ENCODE measurements at regions not wholly inside any gene's neighbourhood (a gene's known extent, or its start where the extent isn't known, plus 50 kb on each side); places are given as distances from the start of the nearest gene placed in this dataset.

DNA sequence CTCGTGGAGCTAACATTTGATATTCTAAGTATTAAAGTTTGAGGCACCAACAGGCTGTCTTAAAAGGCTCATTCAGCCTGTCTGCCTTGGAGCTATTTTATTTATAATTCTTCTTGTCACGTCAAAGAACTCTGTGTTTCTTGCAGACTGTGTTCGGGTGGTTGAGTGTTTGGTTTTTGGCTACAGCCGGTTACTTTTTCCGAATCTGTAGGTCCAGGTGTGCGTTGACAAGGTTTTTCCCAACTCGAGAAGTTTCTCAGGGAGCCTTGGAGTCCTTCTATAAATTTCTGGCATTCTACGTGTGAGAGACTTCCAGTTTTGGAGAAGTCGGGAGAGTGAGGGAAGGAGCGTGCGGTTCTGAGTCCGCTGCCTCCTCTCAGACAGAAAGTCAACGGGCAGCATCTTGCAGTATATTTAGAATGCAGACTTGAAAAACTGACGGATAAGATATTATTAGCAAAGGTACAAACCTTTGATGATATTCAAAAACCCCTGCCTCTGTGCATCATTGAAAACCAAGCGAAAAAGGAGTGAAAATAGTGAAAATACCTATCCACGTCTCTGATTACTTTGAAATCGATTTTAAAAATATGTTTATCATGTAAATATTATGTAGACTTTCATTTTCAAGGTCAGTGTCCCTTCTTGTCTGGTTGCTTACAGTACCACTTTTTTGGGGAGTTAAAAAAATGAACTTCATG is 85.2 kb upstream of the PPARA start:
- Histone ChIP-seq H3K27me3 (ENCODE audit: control insufficient read depth, insufficient read depth, low read length) (no peaks in the 10 kb centered on the region), H3K4me3 (ENCODE audit: low read length) (peak overlapping the region; percentile 68), H3K4me1 (ENCODE audit: control insufficient read depth, insufficient read depth, low read length) (peaks cover 72% of the 10 kb centered on the region), H3K36me3 (ENCODE audit: insufficient read depth, low read length) (no peaks in the 10 kb centered on the region), H3K4me2 (ENCODE audit: low read length) (peak overlapping the region; percentile 86), H3K9me3 (replicated peaks; ENCODE audit: low read length) (no peaks in the 10 kb centered on the region), H3K9ac (ENCODE audit: low read depth, low read length) (peak overlapping the region; percentile 95)

DNA sequence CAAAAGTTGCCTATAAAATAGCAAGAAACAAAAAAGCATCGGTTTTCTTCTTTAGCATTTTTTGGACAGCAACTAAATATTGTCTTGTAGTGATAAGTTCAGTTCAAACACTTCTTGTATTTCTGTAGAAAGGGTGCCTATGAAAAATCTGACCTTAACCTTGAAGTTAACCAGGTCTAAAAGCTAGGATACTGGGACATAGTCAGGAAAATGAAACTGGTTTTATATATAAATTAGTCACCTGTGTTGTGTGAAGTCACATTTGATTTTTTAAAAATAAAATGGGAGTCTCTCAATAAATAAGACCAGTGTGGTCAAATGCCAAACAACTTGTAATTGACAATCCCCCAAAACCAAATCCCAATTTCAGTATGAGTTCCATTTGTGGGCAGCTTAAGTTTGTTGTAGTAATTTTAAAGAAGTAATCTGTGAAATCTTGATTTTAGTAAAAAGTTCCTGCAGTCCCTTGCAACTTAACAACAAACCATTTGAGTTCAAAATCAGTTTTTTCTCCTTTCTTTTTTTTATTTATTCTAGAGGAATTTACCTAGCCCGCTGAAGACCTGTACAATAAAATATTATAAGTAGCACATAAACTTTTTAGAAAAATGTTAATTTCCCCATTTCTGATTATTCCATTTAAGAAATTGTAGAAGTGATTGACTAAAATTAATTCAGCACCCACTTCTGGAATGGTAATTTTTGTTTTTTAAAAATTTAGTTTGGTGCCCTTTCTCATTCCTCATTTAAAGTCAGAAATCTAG is 84.5 kb upstream of the PPARA start:
- Histone ChIP-seq H3K4me3 (ENCODE audit: low read length) (peak overlapping the region; percentile 77), H3K4me1 (ENCODE audit: control insufficient read depth, insufficient read depth, low read length) (peaks cover 65% of the 10 kb centered on the region)

DNA sequence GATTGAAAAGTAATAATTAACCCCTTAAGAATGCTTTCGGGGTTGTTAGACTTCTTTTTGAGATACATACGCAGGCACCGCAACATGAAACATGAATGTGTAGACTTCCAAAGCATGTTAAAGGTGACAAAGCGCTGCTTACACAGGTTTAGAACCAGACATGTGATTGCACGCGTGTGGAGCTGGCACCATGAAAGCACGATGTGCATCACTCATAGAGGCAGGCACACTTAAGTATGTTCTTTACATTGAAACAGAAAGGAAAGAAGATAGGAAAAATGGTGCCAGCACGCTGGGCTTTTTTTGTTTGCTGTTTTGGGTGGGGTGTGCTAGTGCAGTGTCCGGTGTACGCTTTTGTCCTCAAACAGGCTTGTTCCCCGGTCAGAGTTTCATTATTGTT is 83.6 kb upstream of the PPARA start:
- Histone ChIP-seq H3K9ac (ENCODE audit: low read depth, low read length) (peak overlapping the region; percentile 95), H3K4me2 (ENCODE audit: low read length) (peak overlapping the region; percentile 86)

More for the DNA sequence above, 84.5 kb upstream of the PPARA start:
- Histone ChIP-seq H3K9me3 (replicated peaks; ENCODE audit: low read length) (no peaks in the 10 kb centered on the region), H3K36me3 (ENCODE audit: insufficient read depth, low read length) (no peaks in the 10 kb centered on the region), H3K27me3 (ENCODE audit: control insufficient read depth, insufficient read depth, low read length) (no peaks in the 10 kb centered on the region), H3K4me2 (ENCODE audit: low read length) (peak overlapping the region; percentile 86), H3K9ac (ENCODE audit: low read depth, low read length) (peak overlapping the region; percentile 95)

DNA sequence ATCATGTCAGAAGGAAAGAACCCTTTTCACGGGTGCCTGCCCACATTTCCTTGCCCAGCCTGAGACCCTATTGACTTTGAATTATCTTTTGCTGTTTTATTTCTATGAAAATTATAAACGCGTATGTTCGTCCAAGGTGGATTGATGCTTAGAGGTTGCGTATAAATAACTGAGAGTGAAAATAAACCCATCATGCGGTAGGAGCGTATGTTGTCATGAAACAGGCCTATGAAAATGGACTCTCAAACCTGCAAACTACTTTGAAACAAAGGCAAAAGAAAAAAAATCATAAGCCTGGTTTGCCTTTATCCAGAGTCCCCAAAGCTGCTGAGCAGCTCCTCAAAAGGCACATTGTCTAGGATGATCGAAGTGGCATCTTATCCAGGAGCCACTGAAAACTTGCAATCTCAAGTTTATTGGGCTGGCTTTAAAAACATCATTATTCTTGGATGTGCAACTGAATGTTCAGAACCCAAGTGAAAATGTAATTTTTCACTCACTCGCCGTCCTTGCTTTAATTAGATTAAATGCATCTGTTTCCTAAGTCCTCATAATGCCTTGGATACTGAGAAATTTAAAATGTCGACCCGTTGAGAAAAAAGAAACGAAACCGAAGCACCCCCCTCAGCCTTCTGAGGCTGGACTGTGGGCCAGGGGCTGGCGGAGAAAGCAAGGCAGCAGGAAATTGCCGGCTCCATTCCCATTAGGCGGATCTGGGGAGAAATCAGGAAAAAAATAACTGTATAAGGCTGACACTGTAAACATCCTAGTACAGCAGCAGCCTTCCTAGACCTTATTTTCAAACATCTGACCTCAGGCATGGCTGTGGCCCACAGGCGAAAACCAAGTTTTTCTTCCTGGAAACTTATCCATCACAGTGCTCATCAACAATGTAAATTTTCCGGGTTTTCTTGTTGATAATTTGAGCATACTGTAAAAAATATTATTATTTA is 82.9 kb upstream of the PPARA start:
- Histone ChIP-seq H3K4me2 (ENCODE audit: low read length) (peak overlapping the region; percentile 86), H3K9me3 (replicated peaks; ENCODE audit: low read length) (no peaks in the 10 kb centered on the region), H3K4me3 (ENCODE audit: low read length) (peak overlapping the region; percentile 77), H3K4me1 (ENCODE audit: control insufficient read depth, insufficient read depth, low read length) (peaks cover 55% of the 10 kb centered on the region), H3K9ac (ENCODE audit: low read depth, low read length) (peak overlapping the region; percentile 95), H3K27me3 (ENCODE audit: control insufficient read depth, insufficient read depth, low read length) (no peaks in the 10 kb centered on the region), H3K36me3 (ENCODE audit: insufficient read depth, low read length) (peaks cover 2% of the 10 kb centered on the region)

More for the DNA sequence above, 83.6 kb upstream of the PPARA start:
- Histone ChIP-seq H3K9me3 (replicated peaks; ENCODE audit: low read length) (no peaks in the 10 kb centered on the region), H3K27me3 (ENCODE audit: control insufficient read depth, insufficient read depth, low read length) (no peaks in the 10 kb centered on the region), H3K36me3 (ENCODE audit: insufficient read depth, low read length) (no peaks in the 10 kb centered on the region), H3K4me1 (ENCODE audit: control insufficient read depth, insufficient read depth, low read length) (peaks cover 61% of the 10 kb centered on the region), H3K4me3 (ENCODE audit: low read length) (peak overlapping the region; percentile 77)

DNA sequence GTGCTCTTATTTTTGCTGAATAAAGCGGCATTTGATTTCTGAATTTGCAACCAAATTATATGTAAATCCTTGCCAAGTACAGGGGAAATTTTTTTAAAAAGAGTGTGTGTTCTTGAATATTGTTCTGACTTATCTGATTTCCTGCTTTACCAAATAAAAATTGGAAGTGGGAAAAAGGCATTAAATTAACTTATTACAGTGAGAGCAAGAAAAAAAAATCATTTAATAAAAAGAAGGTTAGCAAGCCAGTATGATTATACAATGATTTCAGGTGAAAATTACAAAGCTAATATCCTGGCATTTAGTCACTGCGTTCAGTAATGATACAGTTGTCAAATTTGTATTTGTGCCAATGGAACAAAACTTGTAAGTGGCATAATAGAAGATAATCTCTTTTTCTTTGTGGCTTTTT is 82.1 kb upstream of the PPARA start:
- Histone ChIP-seq H3K27me3 (ENCODE audit: control insufficient read depth, insufficient read depth, low read length) (no peaks in the 10 kb centered on the region), H3K4me1 (ENCODE audit: control insufficient read depth, insufficient read depth, low read length) (peaks cover 47% of the 10 kb centered on the region), H3K9me3 (replicated peaks; ENCODE audit: low read length) (no peaks in the 10 kb centered on the region), H3K4me2 (ENCODE audit: low read length) (peak overlapping the region; percentile 86), H3K9ac (ENCODE audit: low read depth, low read length) (peak overlapping the region; percentile 95), H3K36me3 (ENCODE audit: insufficient read depth, low read length) (peaks cover 10% of the 10 kb centered on the region), H3K4me3 (ENCODE audit: low read length) (peak overlapping the region; percentile 77)

DNA sequence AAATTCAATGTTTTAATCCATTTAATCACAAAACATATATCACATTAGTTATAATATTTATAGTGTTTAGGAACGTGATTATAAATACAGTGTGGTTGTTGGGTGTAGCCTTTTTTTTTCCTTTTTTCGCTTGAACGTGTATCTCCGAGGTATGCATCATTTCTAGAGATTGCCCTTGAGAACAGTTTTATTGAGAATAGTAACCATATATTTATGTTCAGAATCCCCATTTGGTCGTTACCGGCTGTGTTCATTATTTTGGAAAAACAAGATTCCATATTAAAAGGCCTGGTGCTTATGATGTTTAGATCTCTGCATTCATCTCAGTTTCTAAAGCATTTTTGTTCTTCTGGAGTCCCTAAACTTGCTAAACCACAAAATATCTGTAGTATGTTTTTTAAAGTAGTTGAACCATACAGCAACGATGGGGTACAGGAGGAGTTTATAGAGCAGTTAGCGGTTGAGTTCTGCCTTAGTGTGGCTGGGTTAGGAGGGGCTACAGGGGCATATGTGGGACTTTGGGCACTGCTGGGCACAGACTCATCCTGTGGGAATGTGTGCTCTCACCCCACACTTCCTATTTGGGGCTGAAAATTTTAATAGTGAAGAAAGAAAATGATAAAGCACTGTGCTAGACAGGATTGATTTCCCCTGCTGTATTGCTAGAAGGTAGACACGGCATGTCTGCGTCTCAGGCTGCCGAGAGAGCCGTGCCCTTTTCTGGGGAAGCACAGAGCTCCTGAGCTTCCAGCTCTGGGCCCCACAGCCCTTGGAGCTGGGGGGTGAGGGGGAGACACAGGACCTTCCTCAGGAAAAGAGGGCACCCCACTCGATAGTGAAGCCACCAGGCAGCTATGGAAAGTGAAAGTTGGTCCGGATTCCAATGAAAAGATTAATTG is 81.5 kb upstream of the PPARA start:
- H3K4me3 ChIP-seq (ENCODE audit: low read length): peak overlapping the region; percentile 77
- H3K36me3 ChIP-seq (ENCODE audit: insufficient read depth, low read length): peaks cover 16% of the 10 kb centered on the region
- peak overlapping the region; percentile 86 for H3K4me2 ChIP-seq (ENCODE audit: low read length)
- H3K27me3 ChIP-seq (ENCODE audit: control insufficient read depth, insufficient read depth, low read length): no peaks in the 10 kb centered on the region
- H3K9me3 ChIP-seq (replicated peaks; ENCODE audit: low read length): no peaks in the 10 kb centered on the region
- H3K4me1 ChIP-seq (ENCODE audit: control insufficient read depth, insufficient read depth, low read length): peaks cover 41% of the 10 kb centered on the region
- peak overlapping the region; percentile 95 for H3K9ac ChIP-seq (ENCODE audit: low read depth, low read length)

DNA sequence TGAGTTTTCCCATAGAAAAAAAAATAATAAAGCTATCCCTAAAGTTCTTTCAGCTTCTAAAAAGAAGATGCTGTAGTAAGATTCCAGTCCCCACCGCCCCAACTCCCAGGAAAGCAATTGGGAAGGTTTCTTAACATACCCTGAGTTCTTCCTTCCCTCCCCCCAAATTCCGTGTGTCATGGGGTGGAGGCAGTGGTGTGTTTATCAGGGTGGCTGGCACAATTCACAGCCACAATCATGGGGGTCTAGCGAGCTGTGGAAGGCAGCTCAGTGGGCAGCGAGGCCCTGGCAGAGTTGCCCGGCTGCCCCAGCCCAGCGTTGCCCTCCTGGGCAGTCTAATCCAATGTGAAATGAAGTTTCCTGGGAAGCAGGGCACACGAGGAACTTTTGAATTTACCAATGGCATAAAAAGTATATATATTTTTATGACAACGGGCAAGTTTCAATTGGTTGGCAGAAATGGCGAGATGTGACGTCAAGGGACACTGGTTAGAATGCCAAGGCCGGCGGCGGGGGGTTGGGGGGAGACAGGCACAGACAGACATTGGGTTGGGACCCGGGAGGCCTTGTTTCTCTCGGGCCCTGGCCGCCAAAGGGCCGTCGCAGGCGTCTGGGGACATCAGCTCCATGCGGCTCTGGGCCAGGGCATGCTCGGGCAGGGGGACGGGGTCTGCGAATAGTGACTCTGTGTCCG is 80.7 kb upstream of the PPARA start:
- Histone ChIP-seq H3K4me3 (ENCODE audit: low read length) (peak overlapping the region; percentile 77), H3K4me1 (ENCODE audit: control insufficient read depth, insufficient read depth, low read length) (peaks cover 32% of the 10 kb centered on the region), H3K4me2 (ENCODE audit: low read length) (peak overlapping the region; percentile 86), H3K9ac (ENCODE audit: low read depth, low read length) (peak overlapping the region; percentile 95), H3K27me3 (ENCODE audit: control insufficient read depth, insufficient read depth, low read length) (no peaks in the 10 kb centered on the region), H3K9me3 (replicated peaks; ENCODE audit: low read length) (no peaks in the 10 kb centered on the region), H3K36me3 (ENCODE audit: insufficient read depth, low read length) (peaks cover 25% of the 10 kb centered on the region)

DNA sequence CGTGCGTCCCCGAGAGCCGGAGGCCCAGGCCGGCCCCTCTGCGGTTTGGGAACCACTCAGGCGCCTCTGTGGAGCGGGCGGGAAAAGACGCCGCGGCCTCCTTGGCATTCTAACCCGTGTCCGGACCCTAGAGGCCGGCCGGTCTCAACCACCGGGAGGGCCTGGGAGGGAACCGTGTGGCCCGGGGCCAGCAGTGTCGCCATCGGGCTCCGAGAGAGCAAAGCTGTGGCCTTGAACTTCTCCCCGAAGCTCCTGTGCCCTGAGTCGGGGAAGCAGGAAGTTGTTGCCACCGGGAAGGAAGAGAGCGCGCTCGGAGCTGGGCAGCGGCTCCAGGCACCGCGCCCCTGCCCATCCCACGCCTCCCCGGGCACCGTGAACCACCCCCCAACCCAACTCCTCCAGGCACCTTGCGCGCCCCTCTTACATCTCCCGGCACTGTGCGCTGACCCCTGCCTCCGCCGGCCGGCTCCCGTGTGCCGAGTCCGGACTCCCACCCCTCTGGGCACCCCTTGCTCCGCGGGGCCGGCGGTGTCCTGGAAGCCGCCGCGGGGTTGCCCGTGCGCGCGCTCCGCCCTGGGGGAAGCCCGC is 80.0 kb upstream of the PPARA start:
- Histone ChIP-seq H3K9ac (ENCODE audit: low read depth, low read length) (peak overlapping the region; percentile 95), H3K4me2 (ENCODE audit: low read length) (peak overlapping the region; percentile 86), H3K4me3 (ENCODE audit: low read length) (peak overlapping the region; percentile 77), H3K27me3 (ENCODE audit: control insufficient read depth, insufficient read depth, low read length) (no peaks in the 10 kb centered on the region), H3K4me1 (ENCODE audit: control insufficient read depth, insufficient read depth, low read length) (peaks cover 29% of the 10 kb centered on the region), H3K36me3 (ENCODE audit: insufficient read depth, low read length) (peaks cover 31% of the 10 kb centered on the region), H3K9me3 (replicated peaks; ENCODE audit: low read length) (no peaks in the 10 kb centered on the region)

DNA sequence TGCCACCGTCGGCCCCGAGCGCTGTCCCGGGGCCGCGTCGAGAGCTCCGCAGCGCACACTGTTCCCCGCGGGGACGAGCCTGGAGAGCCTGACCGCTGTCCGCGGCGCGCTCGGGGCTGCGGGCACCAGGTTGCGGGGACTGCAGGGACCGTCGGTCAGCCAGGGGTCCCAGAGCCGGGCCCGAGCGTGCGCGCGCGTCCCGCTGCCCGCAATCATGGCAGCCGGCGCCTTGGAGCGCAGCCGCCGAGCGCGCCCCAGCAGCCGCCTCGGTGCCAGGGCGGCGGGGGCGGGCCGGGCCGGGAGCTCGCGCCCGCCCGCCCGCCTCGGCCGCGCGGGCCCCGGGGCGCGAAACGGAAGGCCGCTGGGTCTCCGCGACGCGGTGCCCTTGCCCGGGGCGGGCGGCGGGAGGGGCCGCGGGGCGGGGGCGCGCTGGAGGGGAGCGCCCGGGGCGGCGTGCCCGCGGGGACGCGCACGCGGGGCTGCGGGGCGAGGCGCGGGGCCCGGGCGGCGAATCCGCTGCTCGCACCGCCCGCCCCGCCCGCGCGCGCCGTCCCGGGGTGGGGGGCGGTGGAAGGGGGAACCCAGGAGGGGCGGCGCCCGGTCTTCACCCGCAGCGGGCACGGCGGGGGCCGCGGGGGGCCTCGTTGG is 79.4 kb upstream of the PPARA start:
- peak overlapping the region; percentile 99 for H3K9ac ChIP-seq (ENCODE audit: low read depth, low read length)
- H3K9me3 ChIP-seq (replicated peaks; ENCODE audit: low read length): no peaks in the 10 kb centered on the region
- H3K4me2 ChIP-seq (ENCODE audit: low read length): peak overlapping the region; percentile 99
- H3K36me3 ChIP-seq (ENCODE audit: insufficient read depth, low read length): peaks cover 37% of the 10 kb centered on the region
- peak overlapping the region; percentile 98 for H3K4me3 ChIP-seq (ENCODE audit: low read length)
- peaks cover 27% of the 10 kb centered on the region for H3K4me1 ChIP-seq (ENCODE audit: control insufficient read depth, insufficient read depth, low read length)
- no peaks in the 10 kb centered on the region for H3K27me3 ChIP-seq (ENCODE audit: control insufficient read depth, insufficient read depth, low read length)

Measured in skeletal muscle satellite cell (primary cell).